CD4-positive, CD25-positive, alpha-beta regulatory T cell (primary cell): ENCODE measurements at regions not wholly inside any gene's neighbourhood (a gene's known extent, or its start where the extent isn't known, plus 50 kb on each side); places are given as distances from the start of the nearest gene placed in this dataset.

Experiments used
- ATAC-seq, 2 donors: fragments of 150-1000 bp; cut with Tn5 transposase; one replicate each; pipeline ENCODE4 v1.10.0; 2021; ENCODE audit warnings: low read depth in 2 of 2, moderate number of reproducible peaks in 2 of 2, moderate library complexity in 1 of 2
- DNase-seq, 3 donors: peaks; one replicate each; pipeline versions ENCODE4 v3.0.0 to v3.0.0-alpha.2; 2012 to 2022; ENCODE audit warnings: mixed read lengths in 1 of 3
- H3K27ac ChIP-seq: one replicate; pipeline ENCODE4 v1.7.0; 2013; ENCODE audit warnings: mild to moderate bottlenecking, low read length; ENCODE audit not compliant: insufficient read depth, poor library complexity, severe bottlenecking
- H3K27me3 ChIP-seq: one replicate; pipeline ENCODE4 v1.7.0; 2013; ENCODE audit warnings: low read length; ENCODE audit not compliant: control insufficient read depth, insufficient read depth
- H3K36me3 ChIP-seq: one replicate; pipeline ENCODE4 v1.7.0; 2013; ENCODE audit warnings: mild to moderate bottlenecking, low read length, moderate library complexity; ENCODE audit not compliant: control insufficient read depth, insufficient read depth
- H3K4me1 ChIP-seq: 2 replicates; pipeline ENCODE4 v1.7.0; 2013; ENCODE audit warnings: mild to moderate bottlenecking, low read length; ENCODE audit not compliant: insufficient read depth, control insufficient read depth, poor library complexity, severe bottlenecking
- H3K4me3 ChIP-seq: one replicate; pipeline ENCODE4 v1.7.0; 2013; ENCODE audit warnings: low read depth, mild to moderate bottlenecking, low read length, moderate library complexity
- H3K9me3 ChIP-seq, 2 experiments: 1 replicate in 1 of 2; 2 replicates in 1 of 2; pipeline ENCODE4 v1.7.0; 2013; ENCODE audit warnings: low read length in 2 of 2, mild to moderate bottlenecking in 1 of 2, moderate library complexity in 1 of 2; ENCODE audit not compliant: control insufficient read depth in 2 of 2
- H3K27ac Mint-ChIP-seq, 3 donors: one replicate each; pipeline ENCODE4 v1.8.0; 2020 to 2022; ENCODE audit warnings: mild to moderate bottlenecking in 3 of 3, mixed read lengths in 3 of 3, moderate library complexity in 2 of 3
- H3K27me3 Mint-ChIP-seq: one replicate; pipeline ENCODE4 v1.8.0; 2022; ENCODE audit warnings: mild to moderate bottlenecking, mixed read lengths
- H3K36me3 Mint-ChIP-seq: one replicate; pipeline ENCODE4 v1.8.0; 2020; ENCODE audit warnings: mixed read lengths
- H3K4me1 Mint-ChIP-seq, 4 donors: one replicate each; pipeline ENCODE4 v1.8.0; 2020 to 2022; ENCODE audit warnings: mixed read lengths in 4 of 4, mild to moderate bottlenecking in 1 of 4
- H3K4me3 Mint-ChIP-seq, 4 donors: one replicate each; pipeline ENCODE4 v1.8.0; 2020 to 2022; ENCODE audit warnings: mild to moderate bottlenecking in 4 of 4, mixed read lengths in 4 of 4, moderate library complexity in 3 of 4
- H3K9me3 Mint-ChIP-seq, 7 donors: one replicate each; pipeline ENCODE4 v1.8.0; 2020 to 2022; ENCODE audit warnings: mixed read lengths in 7 of 7, mild to moderate bottlenecking in 3 of 7, moderate library complexity in 2 of 7

- Histone ChIP-seq H3K27ac (no peak overlapping the region), H3K4me1 (no peaks in the 10 kb centered on the region), H3K4me3 (no peak overlapping the region), H3K27me3 (no peaks in the 10 kb centered on the region), H3K36me3 (no peaks in the 10 kb centered on the region), H3K9me3 (peaks cover 0 to 5% of the 10 kb centered on the region in 2 experiments)
- ATAC-seq (no peak), DNase-seq (no peak)
- Mint-ChIP-seq H3K36me3 (no peaks in the 10 kb centered on the region), H3K4me1 (no peaks in the 10 kb centered on the region), H3K27ac (no peak overlapping the region), H3K4me3 (no peak overlapping the region), H3K9me3 (peaks cover 0 to 22% (median 12%) of the 10 kb centered on the region in 7 donors), H3K27me3 (peaks cover 4% of the 10 kb centered on the region)
Measured at GRCh38 chr2:120406566-120406965, 60.6 kb downstream of the INHBB start.

- Mint-ChIP-seq H3K36me3 (no peaks in the 10 kb centered on the region), H3K4me3 (no peak overlapping the region), H3K4me1 (no peaks in the 10 kb centered on the region), H3K9me3 (peaks cover 3 to 24% (median 13%) of the 10 kb centered on the region in 7 donors), H3K27me3 (peaks cover 14% of the 10 kb centered on the region), H3K27ac (no peak overlapping the region)
- Histone ChIP-seq H3K27me3 (no peaks in the 10 kb centered on the region), H3K27ac (no peak overlapping the region), H3K36me3 (no peaks in the 10 kb centered on the region), H3K4me1 (no peaks in the 10 kb centered on the region), H3K9me3 (peaks cover 5% of the 10 kb centered on the region in 2 experiments), H3K4me3 (no peak overlapping the region)
- DNase-seq: no peak
- no peak for ATAC-seq
Measured at GRCh38 chr2:120410487-120410886, 64.6 kb downstream of the INHBB start.

- Mint-ChIP-seq H3K9me3 (peaks cover 3 to 15% (median 7%) of the 10 kb centered on the region in 7 donors), H3K27ac (no peak overlapping the region), H3K4me1 (no peaks in the 10 kb centered on the region), H3K4me3 (no peak overlapping the region), H3K27me3 (peaks cover 14% of the 10 kb centered on the region), H3K36me3 (no peaks in the 10 kb centered on the region)
- Histone ChIP-seq H3K9me3 (peaks cover 2 to 5% of the 10 kb centered on the region in 2 experiments), H3K4me1 (no peaks in the 10 kb centered on the region), H3K36me3 (no peaks in the 10 kb centered on the region), H3K27me3 (no peaks in the 10 kb centered on the region), H3K4me3 (no peak overlapping the region), H3K27ac (no peak overlapping the region)
- DNase-seq (no peak), ATAC-seq (no peak)
Measured at GRCh38 chr2:120415060-120415459, 69.1 kb downstream of the INHBB start.

- H3K4me3 ChIP-seq: no peak overlapping the region
- no peak overlapping the region for H3K4me3 Mint-ChIP-seq
- H3K27me3 Mint-ChIP-seq: peaks cover 19% of the 10 kb centered on the region
- H3K27me3 ChIP-seq: no peaks in the 10 kb centered on the region
- peaks cover 0 to 13% (median 4%) of the 10 kb centered on the region in 7 donors for H3K9me3 Mint-ChIP-seq
- H3K9me3 ChIP-seq: peaks cover 0 to 5% of the 10 kb centered on the region in 2 experiments
- no peaks in the 10 kb centered on the region for H3K4me1 Mint-ChIP-seq
- H3K27ac Mint-ChIP-seq: no peak overlapping the region
- ATAC-seq: no peak
- no peaks in the 10 kb centered on the region for H3K36me3 Mint-ChIP-seq
- H3K4me1 ChIP-seq: no peaks in the 10 kb centered on the region
- no peak for DNase-seq
- no peaks in the 10 kb centered on the region for H3K36me3 ChIP-seq
- no peak overlapping the region for H3K27ac ChIP-seq
Measured at GRCh38 chr2:120415728-120416509, 70.0 kb downstream of the INHBB start.

- no peak for DNase-seq
- peaks cover 0 to 2% (median 0%) of the 10 kb centered on the region in 7 donors for H3K9me3 Mint-ChIP-seq
- no peaks in the 10 kb centered on the region for H3K4me1 ChIP-seq
- no peak overlapping the region for H3K27ac ChIP-seq
- H3K4me1 Mint-ChIP-seq: no peaks in the 10 kb centered on the region
- H3K27me3 Mint-ChIP-seq: peaks cover 5% of the 10 kb centered on the region
- no peak overlapping the region for H3K4me3 Mint-ChIP-seq
- no peaks in the 10 kb centered on the region for H3K36me3 Mint-ChIP-seq
- ATAC-seq: no peak
- no peak overlapping the region for H3K4me3 ChIP-seq
- no peaks in the 10 kb centered on the region for H3K27me3 ChIP-seq
- H3K9me3 ChIP-seq: no peaks in the 10 kb centered on the region
- H3K36me3 ChIP-seq: no peaks in the 10 kb centered on the region
- no peak overlapping the region for H3K27ac Mint-ChIP-seq
Measured at GRCh38 chr2:120418174-120418787, 72.3 kb downstream of the INHBB start.

- H3K27ac Mint-ChIP-seq: no peak overlapping the region
- no peaks in the 10 kb centered on the region for H3K36me3 ChIP-seq
- H3K27me3 Mint-ChIP-seq: peaks cover 5% of the 10 kb centered on the region
- H3K9me3 Mint-ChIP-seq: peaks cover 0 to 2% (median 0%) of the 10 kb centered on the region in 7 donors
- H3K4me1 ChIP-seq: no peaks in the 10 kb centered on the region
- no peaks in the 10 kb centered on the region for H3K36me3 Mint-ChIP-seq
- H3K9me3 ChIP-seq: no peaks in the 10 kb centered on the region
- no peaks in the 10 kb centered on the region for H3K27me3 ChIP-seq
- H3K4me3 ChIP-seq: no peak overlapping the region
- H3K4me1 Mint-ChIP-seq: no peaks in the 10 kb centered on the region
- no peak overlapping the region for H3K27ac ChIP-seq
- no peak overlapping the region for H3K4me3 Mint-ChIP-seq
- no peak for DNase-seq
- no peak for ATAC-seq
Measured at GRCh38 chr2:120419073-120419472, 73.1 kb downstream of the INHBB start.

- Mint-ChIP-seq H3K27me3 (peaks cover 5% of the 10 kb centered on the region), H3K36me3 (no peaks in the 10 kb centered on the region), H3K4me3 (no peak overlapping the region), H3K4me1 (no peaks in the 10 kb centered on the region), H3K27ac (no peak overlapping the region), H3K9me3 (peaks cover 0 to 2% (median 0%) of the 10 kb centered on the region in 7 donors)
- H3K4me1 ChIP-seq: no peaks in the 10 kb centered on the region
- H3K36me3 ChIP-seq: no peaks in the 10 kb centered on the region
- H3K4me3 ChIP-seq: no peak overlapping the region
- DNase-seq: no peak
- no peaks in the 10 kb centered on the region for H3K9me3 ChIP-seq
- no peak overlapping the region for H3K27ac ChIP-seq
- ATAC-seq: no peak
- no peaks in the 10 kb centered on the region for H3K27me3 ChIP-seq
Measured at GRCh38 chr2:120419955-120420354, 74.0 kb downstream of the INHBB start.
